Prostate gland (tissue), 2 donors: ENCODE measurements at regions not wholly inside any gene's neighbourhood (a gene's known extent, or its start where the extent isn't known, plus 50 kb on each side); places are given as distances from the start of the nearest gene placed in this dataset.

Source experiments
- DNase-seq: peaks from one replicate; pipeline ENCODE4 v3.0.0-alpha.2; 2019; ENCODE audit warnings: low spot score
- H3K27ac ChIP-seq, 2 donors: fragments of 200-600 bp; sonication (generic); 2 replicates each; pipeline ENCODE4 v1.5.1; 2017 to 2019
- H3K27me3 ChIP-seq: fragments of 200-600 bp; sonication (generic); replicated peaks from 2 replicates; pipeline ENCODE4 v1.5.1; 2019; ENCODE audit not compliant: insufficient read depth
- H3K36me3 ChIP-seq, 2 donors: fragments of 200-600 bp; sonication (generic); 1 replicate in 1 of 2; 2 replicates in 1 of 2; pipeline versions ENCODE4 v1.5.1 to v1.8.1; 2017 to 2019
- H3K4me1 ChIP-seq: fragments of 200-600 bp; sonication (generic); replicated peaks from 2 replicates; pipeline ENCODE4 v1.5.1; 2019
- H3K4me3 ChIP-seq, 2 donors: fragments of 200-600 bp; sonication (generic); 2 replicates each; pipeline ENCODE4 v1.5.1; 2017 to 2019
- H3K9me3 ChIP-seq: fragments of 200-600 bp; sonication (generic); 2 replicates; pipeline ENCODE4 v1.5.1; 2017
- CTCF ChIP-seq, 4 experiments: fragments of 200-600 bp in 2 of 4; fragments of 450-650 bp in 2 of 4; sonication (generic) in 2 of 4; IDR thresholded peaks; 1 replicate in 3 of 4; 2 replicates in 1 of 4; pipeline ENCODE4 v1.5.1; 2016 to 2019; ENCODE audit warnings: antibody characterized with exemption in 4 of 4, mild to moderate bottlenecking in 2 of 4, moderate library complexity in 2 of 4
- POLR2A ChIP-seq: fragments of 450-650 bp; IDR thresholded peaks from one replicate; pipeline ENCODE4 v1.6.1; 2016; ENCODE audit warnings: antibody characterized with exemption, mild to moderate bottlenecking
- POLR2AphosphoS5 ChIP-seq: sonication (generic); formaldehyde crosslinking; IDR thresholded peaks from one replicate; pipeline ENCODE4 v1.6.1; 2017; ENCODE audit warnings: antibody characterized with exemption
- WGBS: methylation state at CpG from one replicate; pipeline ENCODE4 v1.1.5; 2018; 5-methylcytosine and 5-hydroxymethylcytosine counted together
- intact Hi-C: fragments of 100-400 bp; cut with DNase I; formaldehyde crosslinking; loops from one replicate; pipeline ENCODE4 v1.14.2; 2022

DNA sequence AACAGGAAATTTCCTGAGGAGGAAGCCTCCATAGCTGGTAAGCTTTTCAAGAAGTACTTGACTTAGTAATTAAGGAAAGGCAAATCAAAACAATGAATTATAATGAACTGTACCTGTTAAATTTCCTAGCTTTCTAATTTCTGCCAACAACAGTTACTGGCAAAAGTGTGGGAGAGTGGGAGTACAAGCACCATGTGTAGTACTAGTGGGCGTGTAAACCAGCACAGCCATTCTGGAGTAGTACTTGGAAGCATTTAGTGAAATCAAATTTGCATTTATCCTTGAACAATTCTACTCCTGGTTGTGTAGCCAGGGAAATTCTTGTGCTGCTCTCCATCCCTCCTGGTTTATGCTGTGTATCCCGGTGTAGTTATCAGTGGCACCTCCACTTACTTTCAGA, 190.8 kb downstream of the PRDM2 start:
- WGBS, result 93% methylated on average over 2 of the region's 2 CpGs
- Histone ChIP-seq H3K4me3 (no peak overlapping the region), H3K9me3 (no peaks in the 10 kb centered on the region), H3K27ac (no peak overlapping the region), H3K27me3 (no peaks in the 10 kb centered on the region), H3K4me1 (no peaks in the 10 kb centered on the region), H3K36me3 (no peaks in the 10 kb centered on the region)
- no peak for TF ChIP-seq POLR2AphosphoS5
- TF ChIP-seq POLR2A, result no peak
- TF ChIP-seq CTCF (IDR thresholded peaks at IDR 0.05), result no peak
- intact Hi-C loops, result no loop called here
- DNase-seq, result no peak

GRCh38 chr1:13892198-13892597, 192.2 kb downstream of the PRDM2 start:
- H3K4me3 ChIP-seq, result peak overlapping the region; percentile 37 to 47
- H3K4me1 ChIP-seq, result no peaks in the 10 kb centered on the region
- intact Hi-C loops, result no loop called here
- no peaks in the 10 kb centered on the region for H3K27me3 ChIP-seq
- DNase-seq, result no peak
- 26% methylated on average over 7 of the region's 7 CpGs for WGBS
- H3K9me3 ChIP-seq, result no peaks in the 10 kb centered on the region
- no peak overlapping the region for H3K27ac ChIP-seq
- TF ChIP-seq POLR2A (no peak), POLR2AphosphoS5 (no peak), CTCF (IDR thresholded peaks at IDR 0.05) (no peak)
- H3K36me3 ChIP-seq, result no peaks in the 10 kb centered on the region

- no peak overlapping the region for H3K27ac ChIP-seq
- TF ChIP-seq POLR2A (no peak), CTCF (IDR thresholded peaks at IDR 0.05) (no peak), POLR2AphosphoS5 (no peak)
Observed at GRCh38 chr1:13892671-13893325, 192.8 kb downstream of the PRDM2 start.

DNA sequence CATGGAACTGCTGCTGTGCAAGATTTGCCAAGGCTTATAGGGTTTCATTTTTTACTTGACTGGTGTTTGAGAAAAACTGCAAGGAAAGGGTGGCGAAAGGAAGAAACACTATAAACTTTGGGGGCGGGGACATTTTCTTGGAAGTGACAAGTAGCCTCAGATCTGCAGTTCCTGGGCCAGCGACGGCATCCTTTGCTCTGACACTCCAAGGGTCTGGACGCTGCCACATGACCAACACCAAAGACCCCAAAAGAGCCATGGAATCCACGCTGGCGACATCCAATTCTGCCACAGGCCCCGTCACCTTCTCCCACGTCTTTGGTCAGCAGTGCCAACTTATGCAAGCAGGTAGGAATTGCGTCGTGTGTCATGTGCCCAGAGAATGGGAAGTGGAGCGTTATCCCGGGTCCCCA, 193.4 kb downstream of the PRDM2 start:
- WGBS, result 23% methylated on average over 13 of the region's 13 CpGs
- Histone ChIP-seq H3K27me3 (no peaks in the 10 kb centered on the region), H3K27ac (no peak overlapping the region), H3K4me3 (peak overlapping the region; percentile 37 to 47), H3K36me3 (no peaks in the 10 kb centered on the region), H3K9me3 (no peaks in the 10 kb centered on the region), H3K4me1 (no peaks in the 10 kb centered on the region)
- TF ChIP-seq POLR2AphosphoS5 (no peak), POLR2A (no peak), CTCF (IDR thresholded peaks at IDR 0.05) (no peak)
- intact Hi-C loops, result no loop called here
- no peak for DNase-seq

More at GRCh38 chr1:13892671-13893325, 192.8 kb downstream of the PRDM2 start:
- intact Hi-C loops, result no loop called here
- H3K9me3 ChIP-seq, result no peaks in the 10 kb centered on the region
- WGBS, result 0% methylated on average over 17 of the region's 57 CpGs
- no peak for DNase-seq
- H3K4me3 ChIP-seq, result peak overlapping the region; percentile 37 to 47
- no peaks in the 10 kb centered on the region for H3K4me1 ChIP-seq
- no peaks in the 10 kb centered on the region for H3K27me3 ChIP-seq
- no peaks in the 10 kb centered on the region for H3K36me3 ChIP-seq

DNA sequence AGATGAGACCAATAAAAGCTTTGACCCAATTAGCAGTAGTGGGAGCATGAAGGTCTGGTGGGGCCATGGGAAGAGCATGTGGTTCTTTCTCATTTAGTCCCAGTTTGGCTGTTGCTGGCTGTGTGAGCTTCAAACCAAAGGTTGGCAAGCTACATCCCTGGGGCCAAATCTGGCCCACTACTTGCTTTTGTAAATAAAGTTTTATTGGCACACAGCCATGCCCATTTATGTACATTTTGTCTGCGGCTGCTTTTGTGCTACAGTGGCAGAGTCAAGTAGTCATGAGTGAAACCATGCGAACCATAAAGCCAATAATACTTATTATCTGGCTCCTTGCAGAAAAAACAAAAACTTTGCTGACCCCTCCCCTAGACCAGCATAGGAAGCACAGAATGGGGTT, 196.9 kb downstream of the PRDM2 start:
- Histone ChIP-seq H3K27ac (no peak overlapping the region), H3K9me3 (no peaks in the 10 kb centered on the region), H3K27me3 (no peaks in the 10 kb centered on the region), H3K4me1 (no peaks in the 10 kb centered on the region), H3K4me3 (no peak overlapping the region), H3K36me3 (no peaks in the 10 kb centered on the region)
- intact Hi-C loops, result no loop called here
- WGBS, result 84% methylated on average over 2 of the region's 2 CpGs
- TF ChIP-seq CTCF (IDR thresholded peaks at IDR 0.05) (no peak), POLR2A (no peak), POLR2AphosphoS5 (no peak)
- no peak for DNase-seq
